Testis (tissue), 2 donors: ENCODE measurements at regions not wholly inside any gene's neighbourhood (a gene's known extent, or its start where the extent isn't known, plus 50 kb on each side); places are given as distances from the start of the nearest gene placed in this dataset.

Experiments used
- DNase-seq: peaks from one replicate; pipeline ENCODE4 v3.0.0-alpha.2; 2019
- H3K27ac ChIP-seq, 2 donors: fragments of 200-600 bp; sonication (generic); one replicate each; pipeline ENCODE4 v1.5.1; 2019
- H3K27me3 ChIP-seq: fragments of 200-600 bp; sonication (generic); one replicate; pipeline ENCODE4 v1.5.1; 2019
- H3K36me3 ChIP-seq: fragments of 200-600 bp; sonication (generic); one replicate; pipeline ENCODE4 v1.5.1; 2017; ENCODE audit warnings: low read depth; ENCODE audit errors: missing control alignments
- H3K4me1 ChIP-seq: fragments of 200-600 bp; sonication (generic); one replicate; pipeline ENCODE4 v1.5.1; 2019
- H3K4me3 ChIP-seq, 2 donors: fragments of 200-600 bp; sonication (generic); one replicate each; pipeline ENCODE4 v1.5.1; 2017 to 2019
- H3K9me3 ChIP-seq: fragments of 200-600 bp; sonication (generic); one replicate; pipeline ENCODE4 v1.5.1; 2017
- CTCF ChIP-seq, 3 experiments: fragments of 450-650 bp in 2 of 3; fragments of 200-600 bp in 1 of 3; sonication (generic) in 1 of 3; IDR thresholded peaks; one replicate each; pipeline ENCODE4 v1.5.1; 2016 to 2019; ENCODE audit warnings: antibody characterized with exemption in 3 of 3, mild to moderate bottlenecking in 2 of 3, moderate library complexity in 1 of 3
- POLR2A ChIP-seq: fragments of 450-650 bp; IDR thresholded peaks from one replicate; pipeline ENCODE4 v1.6.1; 2017; ENCODE audit warnings: antibody characterized with exemption, mild to moderate bottlenecking, moderate library complexity
- WGBS, 2 donors: methylation state at CpG; one replicate each; pipeline ENCODE4 v1.1.5; 2018; 5-methylcytosine and 5-hydroxymethylcytosine counted together
- intact Hi-C: fragments of 100-400 bp; cut with DNase I; formaldehyde crosslinking; loops from one replicate; pipeline ENCODE4 v1.15.1; 2023; ENCODE audit warnings: low total_unique reads

GRCh38 chr12:77439749-77440148 lies 374.4 kb upstream of the E2F7 start:
- intact Hi-C loops = no loop called here
- no peak overlapping the region for H3K4me3 ChIP-seq
- H3K27me3 ChIP-seq = no peaks in the 10 kb centered on the region
- no peaks in the 10 kb centered on the region for H3K4me1 ChIP-seq
- TF ChIP-seq CTCF (IDR thresholded peaks at IDR 0.05) (no peak), POLR2A (no peak)
- no peak overlapping the region for H3K27ac ChIP-seq
- no peak for DNase-seq
- H3K36me3 ChIP-seq = no peaks in the 10 kb centered on the region
- H3K9me3 ChIP-seq = no peaks in the 10 kb centered on the region

GRCh38 chr12:77438644-77439043 lies 373.3 kb upstream of the E2F7 start:
- intact Hi-C loops = no loop called here
- Histone ChIP-seq H3K4me1 (no peaks in the 10 kb centered on the region), H3K4me3 (no peak overlapping the region), H3K27me3 (no peaks in the 10 kb centered on the region), H3K36me3 (no peaks in the 10 kb centered on the region), H3K9me3 (no peaks in the 10 kb centered on the region), H3K27ac (no peak overlapping the region)
- DNase-seq = no peak
- TF ChIP-seq POLR2A (no peak), CTCF (IDR thresholded peaks at IDR 0.05) (no peak)

- 75 to 78% methylated on average over 5 of the region's 5 CpGs for WGBS, 2 donors
- intact Hi-C loops = no loop called here
- no peaks in the 10 kb centered on the region for H3K27me3 ChIP-seq
- H3K27ac ChIP-seq = no peak overlapping the region
- H3K4me1 ChIP-seq = no peaks in the 10 kb centered on the region
- H3K36me3 ChIP-seq = no peaks in the 10 kb centered on the region
- TF ChIP-seq CTCF (IDR thresholded peaks at IDR 0.05) (no peak), POLR2A (no peak)
- DNase-seq = no peak
- no peak overlapping the region for H3K4me3 ChIP-seq
- no peaks in the 10 kb centered on the region for H3K9me3 ChIP-seq
Measured at GRCh38 chr12:77437206-77437605, 371.8 kb upstream of the E2F7 start.

- no peak overlapping the region for H3K4me3 ChIP-seq
- no peaks in the 10 kb centered on the region for H3K9me3 ChIP-seq
- no peaks in the 10 kb centered on the region for H3K4me1 ChIP-seq
- no peaks in the 10 kb centered on the region for H3K27me3 ChIP-seq
- no peak overlapping the region for H3K27ac ChIP-seq
- no peaks in the 10 kb centered on the region for H3K36me3 ChIP-seq
- DNase-seq = no peak
- 78 to 84% methylated on average over 5 of the region's 5 CpGs for WGBS, 2 donors
- TF ChIP-seq CTCF (IDR thresholded peaks at IDR 0.05) (no peak), POLR2A (no peak)
- intact Hi-C loops = no loop called here
Measured at GRCh38 chr12:77435446-77436091, 370.2 kb upstream of the E2F7 start.

GRCh38 chr12:77433799-77434198 lies 368.4 kb upstream of the E2F7 start:
- no peaks in the 10 kb centered on the region for H3K27me3 ChIP-seq
- DNase-seq = no peak
- H3K4me3 ChIP-seq = no peak overlapping the region
- intact Hi-C loops = no loop called here
- H3K27ac ChIP-seq = no peak overlapping the region
- H3K9me3 ChIP-seq = no peaks in the 10 kb centered on the region
- no peaks in the 10 kb centered on the region for H3K4me1 ChIP-seq
- H3K36me3 ChIP-seq = no peaks in the 10 kb centered on the region
- 47 to 49% methylated on average over 3 of the region's 3 CpGs for WGBS, 2 donors
- TF ChIP-seq CTCF (IDR thresholded peaks at IDR 0.05) = no peak
- TF ChIP-seq POLR2A = no peak
